ENCODE measurements at regions not wholly inside any gene's neighbourhood (a gene's known extent, or its start where the extent isn't known, plus 50 kb on each side); places are given as distances from the start of the nearest gene placed in this dataset.
"Not testable (repeated sequence)": the region's sequence is repeated elsewhere in the genome, so short reads cannot be mapped to it uniquely, and the experiment has no call there.

- no peak for DNase-seq (ENCODE audit: low read depth, low spot score)
Measured at GRCh38 chr4:11869191-11869870, 440.6 kb upstream of the HS3ST1 start.

DNA sequence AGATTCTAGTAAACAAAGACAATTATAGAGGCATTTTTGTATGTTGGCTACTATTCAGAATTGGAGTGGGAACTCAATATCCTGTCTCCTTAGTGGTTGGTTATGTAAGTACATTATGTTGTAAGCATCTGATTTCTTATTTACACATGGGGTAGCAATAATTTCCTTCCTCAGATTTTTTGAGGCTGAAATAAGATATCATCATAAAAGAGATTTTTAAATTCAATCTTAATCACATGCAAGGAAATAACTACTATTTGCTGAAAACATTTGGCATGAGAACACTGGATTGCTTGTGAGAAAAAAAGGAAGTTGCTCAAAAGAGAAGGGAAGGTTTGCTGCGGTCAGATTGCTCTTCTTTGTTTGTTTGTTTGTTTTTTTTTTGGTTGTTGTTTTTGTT, 437.7 kb upstream of the HS3ST1 start:
- no peak for DNase-seq (ENCODE audit: low read depth, low spot score)

- no peak for DNase-seq (ENCODE audit: low read depth, low spot score)
Measured at GRCh38 chr4:11860996-11861395, 432.3 kb upstream of the HS3ST1 start.

DNA sequence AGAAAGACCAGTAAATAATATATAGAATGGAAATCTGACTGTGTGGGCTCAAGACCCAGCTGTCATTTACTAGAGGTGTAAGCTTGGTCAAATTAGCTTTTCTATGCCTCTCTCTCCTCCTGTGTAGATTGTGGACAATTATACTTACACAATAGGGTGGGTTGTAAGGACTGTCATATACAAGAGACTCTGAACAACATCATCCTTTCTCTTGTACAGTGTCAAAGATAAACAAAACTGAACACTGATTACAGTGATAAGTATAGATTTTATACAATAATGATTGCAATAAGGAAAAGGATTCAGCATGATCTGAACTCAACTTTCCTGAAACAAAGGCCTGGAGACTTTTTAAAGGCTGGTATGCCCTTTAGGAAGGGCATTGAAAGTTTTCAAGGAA, 429.2 kb upstream of the HS3ST1 start:
- no peak for DNase-seq (ENCODE audit: low read depth, low spot score)

- no peak for DNase-seq (ENCODE audit: low read depth, low spot score)
Measured at GRCh38 chr4:11847167-11847566, 418.5 kb upstream of the HS3ST1 start.

DNA sequence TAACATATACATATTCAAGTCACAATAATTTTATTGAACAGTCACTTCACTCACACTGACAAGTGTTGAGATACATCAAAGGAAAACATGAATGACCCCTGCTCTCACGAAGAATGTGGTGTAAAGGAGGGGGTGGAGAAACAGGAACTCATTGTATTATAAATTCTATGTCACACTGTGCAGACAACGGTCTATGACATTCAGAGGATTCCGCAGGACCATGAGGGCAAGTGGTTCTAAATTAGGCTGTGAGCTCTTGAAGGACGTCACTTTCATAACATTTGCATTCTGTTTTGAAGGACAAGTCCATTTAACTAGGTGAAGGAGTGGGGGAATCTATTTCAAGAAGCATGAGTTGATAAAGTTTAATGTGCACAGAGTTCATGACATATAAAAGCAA, 415.2 kb upstream of the HS3ST1 start:
- no peak for DNase-seq (ENCODE audit: low read depth, low spot score)

- DNase-seq (ENCODE audit: low read depth, low spot score), result no peak
Measured at GRCh38 chr4:11843340-11843739, 414.6 kb upstream of the HS3ST1 start.

GRCh38 chr4:11842620-11843263, 414.0 kb upstream of the HS3ST1 start:
- DNase-seq (ENCODE audit: low read depth, low spot score), result no peak

GRCh38 chr4:11839889-11840288, 411.2 kb upstream of the HS3ST1 start:
- DNase-seq (ENCODE audit: low read depth, low spot score), result no peak

- no peak for DNase-seq (ENCODE audit: low read depth, low spot score)
Measured at GRCh38 chr4:11831739-11832138, 403.0 kb upstream of the HS3ST1 start.

GRCh38 chr4:11824566-11824965, 395.9 kb upstream of the HS3ST1 start:
- no peak for DNase-seq (ENCODE audit: low read depth, low spot score)

DNA sequence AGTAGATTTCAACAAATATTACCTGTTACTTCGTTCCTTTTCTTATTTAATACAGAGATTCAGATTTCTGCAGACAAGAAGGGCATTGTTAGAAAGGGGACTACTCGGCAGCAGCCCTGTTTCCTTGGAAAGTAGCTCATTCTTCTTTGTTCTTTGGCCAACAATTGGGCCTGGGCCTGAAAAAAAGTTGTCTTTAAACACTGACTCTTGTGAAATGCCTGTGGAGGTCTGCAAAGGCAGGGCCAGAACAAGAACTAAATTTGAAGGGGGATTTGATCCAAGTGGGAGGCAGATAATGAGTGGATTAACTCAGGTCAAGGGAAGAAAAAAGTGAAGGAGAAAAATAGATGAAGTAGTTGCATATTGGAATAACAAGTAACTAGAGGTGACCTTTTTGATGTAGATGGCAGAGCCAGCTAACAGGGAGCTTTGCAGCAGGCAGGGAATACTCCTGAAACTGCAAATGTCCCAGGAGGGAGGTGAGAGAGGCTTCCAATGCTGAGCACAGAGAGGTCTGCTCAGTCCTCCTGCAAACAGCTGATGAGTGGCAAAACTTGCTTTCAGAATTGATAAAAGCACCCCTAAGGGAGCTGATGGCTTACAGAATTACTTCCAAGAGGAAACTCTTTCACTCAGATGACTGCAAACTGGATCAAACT, 393.2 kb upstream of the HS3ST1 start:
- no peak for DNase-seq (ENCODE audit: low read depth, low spot score)

DNA sequence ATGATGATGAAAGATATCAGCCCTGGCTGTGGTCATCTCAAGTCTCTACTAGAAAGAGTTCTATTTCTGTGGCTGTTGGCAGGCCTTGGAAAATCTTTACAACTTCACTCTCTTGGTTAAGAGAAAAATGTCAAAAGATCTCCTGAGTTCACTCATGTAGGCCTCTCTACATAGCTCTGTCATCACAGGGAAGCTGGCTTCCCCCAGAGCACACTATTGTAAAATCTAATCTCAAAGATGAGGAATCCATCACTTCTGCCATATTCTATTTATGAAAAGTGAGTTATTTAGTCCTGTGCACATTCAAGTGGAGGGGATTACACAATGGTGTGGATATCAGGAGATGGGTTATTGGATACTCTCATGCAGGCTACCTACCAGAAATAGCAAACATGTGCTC, 388.4 kb upstream of the HS3ST1 start:
- DNase-seq (ENCODE audit: low read depth, low spot score), result no peak

- DNase-seq (ENCODE audit: low read depth, low spot score), result no peak
Measured at GRCh38 chr4:11814758-11815157, 386.1 kb upstream of the HS3ST1 start.

DNA sequence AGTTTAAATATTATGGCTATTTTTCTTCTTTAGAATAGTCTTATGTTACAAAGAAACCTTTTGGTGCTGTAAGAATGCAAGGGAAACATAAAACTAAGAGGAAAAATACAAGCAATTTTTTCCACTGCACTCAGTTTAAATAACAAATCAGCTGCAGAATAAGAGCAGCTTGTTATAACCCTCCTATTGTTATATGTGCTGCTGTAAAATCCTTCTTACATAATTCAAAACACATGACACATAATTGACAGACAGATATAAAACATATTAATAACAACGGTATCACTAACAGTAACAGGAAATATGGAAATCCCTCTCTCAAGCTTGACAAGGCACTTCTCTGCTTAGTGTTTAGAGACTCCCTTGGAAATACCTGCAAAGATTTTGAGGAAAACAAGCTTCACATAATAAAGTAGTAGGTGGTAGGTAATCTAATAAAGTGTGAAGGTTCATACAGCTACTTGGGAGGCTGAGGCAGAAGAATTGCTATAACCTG, 385.3 kb upstream of the HS3ST1 start:
- DNase-seq (ENCODE audit: low read depth, low spot score), result no peak

DNA sequence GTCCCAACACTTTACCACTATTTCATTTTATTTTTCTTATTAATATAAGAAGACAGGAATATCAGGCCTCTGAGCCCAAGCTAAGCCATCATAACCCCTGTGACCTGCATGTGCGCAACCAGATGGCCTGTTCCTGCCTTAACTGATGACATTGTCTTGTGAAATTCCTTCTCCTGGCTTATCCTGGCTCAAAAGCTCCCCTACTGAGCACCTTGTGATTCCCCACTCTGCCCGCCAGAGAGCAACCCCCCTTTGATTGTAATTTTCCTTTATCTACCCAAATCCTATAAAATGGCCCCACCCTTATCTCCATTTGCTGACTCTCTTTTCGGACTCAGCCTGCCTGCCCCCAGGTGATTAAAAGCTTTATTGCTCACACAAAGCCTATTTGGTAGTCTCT, 382.8 kb upstream of the HS3ST1 start:
- not testable (repeated sequence) for DNase-seq (ENCODE audit: low read depth, low spot score)

DNA sequence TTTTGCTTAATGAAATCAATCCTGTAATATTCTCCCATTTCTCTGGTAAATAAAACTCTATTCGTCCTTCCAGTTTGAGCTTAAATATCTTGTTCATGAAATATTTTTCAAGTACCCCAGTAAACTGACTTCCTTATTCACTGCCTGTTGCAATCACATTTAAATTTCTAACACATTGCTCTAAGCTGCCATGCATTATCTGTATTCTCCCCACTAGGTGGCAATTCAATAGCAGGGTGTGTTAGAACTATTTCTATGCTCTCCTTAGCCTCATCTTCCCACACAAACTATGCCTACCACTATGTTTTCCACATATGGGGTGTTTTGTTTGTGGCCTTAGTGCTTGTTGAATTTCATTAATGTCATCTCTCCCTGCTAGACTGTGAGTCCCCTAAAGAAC, 377.1 kb upstream of the HS3ST1 start:
- DNase-seq (ENCODE audit: low read depth, low spot score), result no peak

DNA sequence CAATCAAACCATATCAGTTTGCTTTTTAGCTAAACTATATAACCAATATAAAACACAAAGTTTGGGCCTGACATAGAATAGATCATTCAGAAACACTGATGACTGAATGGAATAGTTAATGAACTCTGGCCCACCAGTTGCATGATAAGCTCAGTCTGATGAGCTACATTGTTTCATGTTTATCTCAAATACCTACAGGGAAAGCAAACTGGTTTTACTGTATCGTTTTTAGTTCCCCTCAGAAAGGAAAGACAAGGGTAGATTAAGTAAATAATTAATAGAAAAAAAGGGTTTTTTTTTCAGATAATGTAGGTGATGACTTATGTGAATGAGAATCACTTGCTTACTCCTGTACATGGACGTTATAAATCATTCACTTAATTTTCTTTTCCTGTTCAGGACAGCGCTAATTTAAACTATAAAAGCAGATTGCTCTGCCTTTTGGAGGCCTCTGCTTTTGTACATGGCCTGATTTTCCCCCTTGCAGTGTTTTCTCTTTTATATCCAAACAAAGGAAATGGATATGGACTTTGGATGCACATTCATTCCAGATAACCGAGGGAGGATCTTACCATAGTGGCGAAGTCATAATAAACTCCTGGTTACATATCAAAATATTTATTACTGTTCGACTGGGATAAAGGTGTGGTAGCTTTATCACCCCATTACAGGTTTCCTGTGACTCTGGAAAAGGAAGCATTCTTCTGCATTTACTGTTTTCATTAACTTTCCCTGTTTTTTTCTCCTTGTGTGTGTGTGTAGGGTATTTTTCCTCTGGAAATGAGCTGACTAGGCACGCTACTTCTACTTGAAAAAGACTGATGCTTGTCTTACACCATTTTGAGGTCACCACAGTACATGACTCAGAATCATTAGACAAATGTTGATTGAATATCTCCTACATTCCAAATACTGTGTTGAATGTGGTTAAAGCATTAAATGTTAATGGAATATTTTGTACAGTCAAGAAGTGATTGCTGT, 373.1 kb upstream of the HS3ST1 start:
- DNase-seq (ENCODE audit: low read depth, low spot score), result no peak

- no peak for DNase-seq (ENCODE audit: low read depth, low spot score)
Measured at GRCh38 chr4:11799196-11799595, 370.5 kb upstream of the HS3ST1 start.

- no peak for DNase-seq (ENCODE audit: low read depth, low spot score)
Measured at GRCh38 chr4:11791797-11792196, 363.1 kb upstream of the HS3ST1 start.

DNA sequence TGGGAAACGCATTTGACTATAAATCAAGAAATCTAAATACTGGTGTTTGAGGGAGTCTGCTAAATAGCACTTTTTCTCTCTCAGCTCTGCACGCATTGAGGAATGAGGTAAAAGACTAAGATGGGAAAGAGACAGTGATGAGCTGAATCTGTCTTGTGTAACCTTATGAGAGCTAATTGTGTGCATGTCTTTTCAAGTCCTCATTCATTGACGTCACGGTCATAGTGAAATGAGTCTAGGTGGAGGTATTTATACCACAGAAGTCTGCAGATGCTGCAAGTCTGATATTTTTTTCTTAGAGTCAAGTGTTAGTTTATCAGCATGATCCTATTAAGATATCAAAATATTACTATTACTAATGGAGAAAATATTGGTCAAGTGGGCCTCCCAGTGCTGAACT, 361.5 kb upstream of the HS3ST1 start:
- DNase-seq (ENCODE audit: low read depth, low spot score), result no peak

DNA sequence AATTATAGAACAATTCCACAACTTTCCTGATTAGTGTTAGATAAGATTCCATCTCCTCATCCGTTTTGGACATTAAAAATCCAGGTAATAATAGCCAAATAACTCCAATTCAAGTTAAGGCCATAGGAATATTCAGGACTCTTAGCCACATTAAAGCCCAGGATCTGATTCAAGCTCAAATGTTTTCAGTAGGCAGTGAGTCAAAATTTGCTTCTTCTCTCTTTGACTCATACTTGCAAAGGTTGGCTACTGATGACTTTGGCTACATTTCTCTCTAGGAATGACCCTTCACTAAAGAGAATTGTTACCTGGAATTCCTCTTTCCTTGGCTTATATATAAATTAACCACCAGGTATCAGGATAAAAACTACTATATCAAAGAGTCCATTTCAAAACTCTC, 354.9 kb upstream of the HS3ST1 start:
- no peak for DNase-seq (ENCODE audit: low read depth, low spot score)

Measured in brain pericyte (primary cell).